HG02571 (cell line): ENCODE measurements at regions not wholly inside any gene's neighbourhood (a gene's known extent, or its start where the extent isn't known, plus 50 kb on each side); places are given as distances from the start of the nearest gene placed in this dataset.

Source experiments
- ATAC-seq: cut with Tn5 transposase; IDR thresholded peaks from one replicate; pipeline ENCODE4 v1.9.1; 2021; ENCODE audit warnings: mild to moderate bottlenecking, moderate library complexity; ENCODE audit not compliant: unreplicated experiment

DNA sequence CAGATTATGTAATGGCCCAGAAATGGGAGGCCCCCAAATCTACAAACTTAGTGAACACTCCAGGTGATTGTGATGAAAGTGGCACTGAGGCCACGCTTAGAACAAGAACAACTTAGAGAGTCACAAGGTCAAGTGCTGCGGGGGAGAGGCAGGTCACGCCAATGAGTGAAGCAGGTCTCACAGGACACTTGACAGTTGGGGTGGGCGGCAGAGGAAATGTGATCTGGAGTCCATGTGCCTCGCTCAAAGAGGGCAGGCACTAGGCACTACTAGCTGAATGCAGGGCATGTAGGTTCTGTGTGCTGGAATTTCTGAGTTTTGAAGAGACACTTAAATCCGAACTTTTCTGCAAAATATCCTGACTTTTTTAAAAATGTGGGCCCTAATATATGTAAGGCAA lies 193.2 kb upstream of the RORB start:
- ATAC-seq, result no peak

DNA sequence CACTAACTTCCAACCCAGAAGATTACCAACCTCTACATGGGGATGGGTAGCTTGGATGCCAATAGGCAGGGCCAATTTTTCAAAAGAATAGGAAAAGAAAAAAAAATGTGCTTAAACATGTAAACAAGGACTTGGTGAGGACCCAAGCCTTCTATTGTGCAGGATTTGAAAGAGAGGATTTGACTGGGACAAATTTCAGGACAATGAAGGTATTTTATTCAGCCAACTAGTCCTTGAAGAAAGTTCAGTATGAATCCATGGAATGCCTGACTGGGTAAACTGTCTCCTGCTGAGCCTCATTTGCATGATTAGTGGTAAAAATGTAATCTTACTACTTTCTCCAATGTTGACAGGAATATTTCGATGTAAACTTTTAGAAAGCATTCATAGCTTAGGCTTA lies 192.5 kb upstream of the RORB start:
- no peak for ATAC-seq

DNA sequence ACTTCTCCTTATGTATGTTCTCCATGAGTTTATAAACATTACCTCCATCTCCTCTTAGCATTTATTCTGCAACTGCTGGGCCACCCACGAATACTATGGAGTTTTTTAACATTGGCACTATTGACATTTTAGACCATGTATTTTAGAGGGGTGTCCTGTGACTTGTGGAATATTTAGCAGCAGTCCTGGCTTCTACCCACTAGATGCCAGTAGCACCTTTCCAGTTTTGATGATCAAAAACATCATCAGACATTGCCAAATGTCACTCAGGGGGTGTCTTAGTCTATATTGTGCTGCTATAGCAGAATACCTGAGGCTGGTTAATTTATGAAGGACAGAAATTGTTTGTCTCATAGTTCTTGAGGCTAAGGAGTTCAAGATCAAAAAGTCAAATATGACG lies 187.5 kb upstream of the RORB start:
- ATAC-seq, result no peak

DNA sequence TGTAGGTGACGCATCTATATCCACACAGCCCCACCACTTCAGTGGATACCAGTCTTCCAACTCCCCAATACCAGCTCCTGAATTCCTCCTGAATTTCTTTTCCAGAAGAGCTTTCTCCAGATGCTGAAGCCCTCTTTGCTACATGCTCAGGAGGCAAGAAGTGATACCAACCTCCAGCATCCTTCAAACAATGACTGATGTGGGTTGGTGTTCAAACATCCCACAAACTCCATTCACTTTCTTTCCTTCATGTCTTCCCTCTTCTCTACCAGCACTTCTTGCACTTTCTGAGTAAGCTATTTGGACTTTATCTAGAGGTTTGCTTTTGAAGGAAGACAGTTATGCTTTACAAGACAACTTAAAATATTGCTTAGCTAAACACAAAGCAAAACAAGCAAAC lies 179.9 kb upstream of the RORB start:
- ATAC-seq, result no peak

DNA sequence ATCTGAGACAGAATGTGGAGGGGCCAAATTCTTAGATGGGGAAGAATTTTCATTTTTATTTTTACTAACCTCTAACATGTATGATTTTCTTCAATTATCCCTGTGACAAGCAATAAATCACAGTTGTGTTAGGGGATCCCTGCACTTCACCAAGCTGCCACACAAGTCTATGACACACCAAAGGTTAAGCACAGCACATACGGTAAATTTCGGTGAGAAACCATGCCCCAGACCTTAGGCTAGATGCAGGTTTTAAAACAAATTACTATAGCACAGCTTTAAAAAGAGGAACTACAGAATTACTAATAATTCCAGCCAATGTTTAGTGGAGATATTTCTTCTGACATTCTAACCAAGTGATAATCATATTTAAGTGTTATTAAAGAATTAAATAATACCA lies 175.7 kb upstream of the RORB start:
- ATAC-seq, result no peak

DNA sequence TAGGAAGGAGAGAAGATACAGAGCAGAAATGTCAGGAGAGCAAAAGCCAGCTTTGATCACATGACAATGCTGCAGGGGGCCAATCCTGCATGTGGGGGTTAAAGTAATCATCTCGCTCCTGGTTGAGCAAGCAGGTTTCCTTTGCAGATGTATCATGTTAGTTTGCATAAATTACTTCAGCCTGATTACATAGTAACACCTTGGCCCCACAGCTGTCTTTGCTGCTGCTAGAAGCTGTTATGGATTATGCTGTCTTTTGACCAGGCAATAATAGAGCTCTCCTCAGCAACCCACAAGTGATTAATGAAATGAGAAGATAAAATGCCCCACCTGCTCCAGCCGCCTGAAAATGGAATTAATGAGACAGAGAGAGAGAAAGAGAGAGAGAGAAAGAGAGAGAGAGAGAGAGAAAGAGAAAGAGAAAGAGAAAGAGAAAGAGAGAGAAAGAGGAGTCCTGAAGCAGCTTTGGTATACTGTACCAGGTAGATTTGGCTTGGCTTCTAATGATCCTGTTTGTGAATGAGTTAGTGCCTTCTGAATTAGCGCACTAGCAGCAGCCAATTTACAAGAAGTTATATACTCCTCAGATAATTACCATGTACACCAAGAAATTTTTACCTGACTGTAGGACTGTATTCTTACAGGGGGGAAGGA lies 174.3 kb upstream of the RORB start:
- ATAC-seq, result no peak

DNA sequence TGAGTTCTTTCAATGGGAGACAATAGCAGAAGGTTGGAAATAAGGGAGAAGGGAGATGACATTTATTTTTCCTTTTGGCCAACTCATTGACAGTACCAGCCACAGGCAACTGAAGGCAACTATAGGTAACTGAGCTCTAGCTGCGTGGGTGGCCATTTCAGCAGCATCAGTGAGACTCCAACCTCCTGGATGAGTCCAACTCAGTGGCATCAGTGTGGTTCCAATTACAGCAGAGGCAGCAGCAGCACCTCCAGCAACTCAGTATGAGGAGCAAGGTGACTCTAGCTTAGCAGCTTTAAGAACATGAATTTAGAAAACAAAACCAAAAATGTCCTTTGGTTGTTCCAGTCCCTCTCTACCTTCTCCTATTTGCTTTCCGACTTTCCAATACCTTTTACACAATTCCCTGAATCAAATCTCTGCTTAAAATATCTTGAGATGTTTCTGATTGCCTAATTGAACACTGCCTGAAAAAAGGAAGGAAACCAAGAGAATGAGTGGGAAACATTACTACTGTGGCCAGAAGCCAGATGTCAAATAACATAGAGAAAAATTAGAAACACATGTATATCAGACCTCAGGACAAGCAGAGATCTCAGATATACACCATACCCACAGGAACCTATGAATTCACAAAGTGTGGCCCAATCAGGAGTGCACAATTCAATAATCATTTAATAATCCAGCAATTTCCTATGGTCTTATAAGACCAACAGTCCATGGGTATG lies 166.5 kb upstream of the RORB start:
- no peak for ATAC-seq

DNA sequence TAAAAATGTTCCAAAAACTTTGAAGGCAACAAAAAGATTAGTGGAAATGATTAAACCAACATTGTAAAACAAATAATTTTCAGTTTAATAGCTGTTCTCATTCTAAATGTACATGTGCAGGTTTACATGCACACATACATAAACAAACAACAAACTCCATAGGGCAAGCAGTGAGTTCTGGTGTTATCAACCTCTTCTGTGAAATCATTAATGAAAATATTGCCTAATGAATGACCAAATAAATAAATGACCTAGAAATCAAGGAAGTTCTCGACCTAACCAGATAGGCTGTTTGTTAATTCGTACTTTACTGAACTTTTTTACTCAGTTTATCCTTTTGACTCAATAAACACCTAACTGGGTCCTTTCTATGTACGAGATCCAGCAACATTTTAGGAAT lies 165.5 kb upstream of the RORB start:
- no peak for ATAC-seq

DNA sequence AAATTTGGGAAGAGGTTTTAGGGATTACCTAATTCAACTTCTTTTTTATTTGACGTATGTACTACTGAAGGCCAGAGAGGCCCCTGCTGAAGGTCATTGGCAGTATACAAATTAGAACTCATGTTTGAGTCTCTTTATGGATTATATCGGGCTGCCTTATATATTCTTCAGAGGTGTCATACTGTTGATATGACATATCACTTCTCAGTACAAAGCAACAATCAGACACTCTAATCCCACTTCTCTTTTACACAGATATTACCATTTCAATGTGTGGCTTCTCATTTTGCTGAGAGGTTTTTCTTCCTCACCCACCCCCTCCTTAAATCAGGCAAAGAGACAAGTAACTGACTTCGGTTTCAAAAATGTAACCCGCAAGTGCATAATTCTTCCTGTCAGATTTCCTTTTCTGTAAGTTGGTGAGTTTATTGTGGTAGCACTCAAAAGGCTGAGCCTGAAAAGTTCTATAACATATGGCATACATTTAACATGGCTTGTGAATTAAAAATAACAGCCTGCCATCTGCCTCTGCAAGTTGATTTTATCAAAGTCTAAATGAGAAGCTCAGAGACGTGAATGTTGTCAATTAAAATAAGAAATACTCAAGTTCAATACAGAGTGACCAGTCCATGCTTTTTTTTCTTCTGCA lies 163.6 kb upstream of the RORB start:
- no peak for ATAC-seq

DNA sequence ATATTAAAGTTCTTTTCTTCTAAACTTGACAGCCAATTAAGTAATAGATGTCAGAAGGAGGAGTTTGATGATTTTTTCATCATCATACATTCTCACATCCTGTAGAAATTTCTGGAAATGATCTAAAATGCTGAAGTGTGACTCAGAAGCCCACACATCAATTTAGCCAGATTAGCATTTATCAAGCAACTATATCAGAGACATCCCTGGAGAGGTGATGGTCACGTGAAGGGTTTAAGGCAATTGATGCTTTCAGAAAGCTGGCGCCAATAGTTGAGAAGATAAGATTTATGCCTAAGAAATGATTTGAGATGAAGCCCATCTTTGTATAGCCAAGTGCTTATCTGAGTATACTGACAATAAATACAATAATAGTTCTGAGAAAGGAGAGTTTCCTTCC lies 162.9 kb upstream of the RORB start:
- no peak for ATAC-seq

DNA sequence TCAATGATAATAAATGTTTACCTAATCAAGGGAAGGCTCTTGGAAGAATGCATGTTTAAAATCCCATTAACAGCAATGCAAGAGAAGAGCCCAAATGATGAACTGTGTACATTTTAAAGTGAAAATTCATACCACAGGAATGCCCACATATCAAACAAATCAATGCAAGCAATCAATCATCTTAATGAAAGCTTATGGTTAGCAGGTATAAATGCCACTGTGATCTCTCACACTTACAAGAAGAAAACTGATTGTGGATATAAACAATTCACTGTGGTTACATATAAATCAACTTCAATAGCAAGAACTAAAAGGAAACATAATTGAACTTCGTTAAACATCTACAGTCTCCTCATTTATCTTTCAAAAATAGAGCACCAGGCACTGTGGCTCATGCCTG lies 161.0 kb upstream of the RORB start:
- ATAC-seq, result no peak

DNA sequence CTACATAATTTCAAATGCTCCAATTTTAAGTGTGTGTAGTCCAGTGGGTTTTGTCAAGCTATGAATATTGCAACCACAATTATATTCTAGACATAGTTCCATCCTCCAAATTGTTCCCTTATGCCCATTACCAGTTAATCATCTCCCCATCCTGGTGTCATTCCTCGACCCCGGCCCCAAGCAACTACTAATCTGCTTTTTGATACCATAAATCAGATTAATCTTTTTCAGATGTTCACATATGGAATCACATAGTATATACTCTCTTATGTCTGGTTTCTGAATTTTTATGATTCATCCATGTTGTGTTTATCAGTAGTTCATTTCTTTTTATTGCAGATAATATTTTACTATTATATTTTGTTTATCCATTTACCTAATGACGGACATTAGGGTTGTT lies 148.4 kb upstream of the RORB start:
- ATAC-seq, result no peak

DNA sequence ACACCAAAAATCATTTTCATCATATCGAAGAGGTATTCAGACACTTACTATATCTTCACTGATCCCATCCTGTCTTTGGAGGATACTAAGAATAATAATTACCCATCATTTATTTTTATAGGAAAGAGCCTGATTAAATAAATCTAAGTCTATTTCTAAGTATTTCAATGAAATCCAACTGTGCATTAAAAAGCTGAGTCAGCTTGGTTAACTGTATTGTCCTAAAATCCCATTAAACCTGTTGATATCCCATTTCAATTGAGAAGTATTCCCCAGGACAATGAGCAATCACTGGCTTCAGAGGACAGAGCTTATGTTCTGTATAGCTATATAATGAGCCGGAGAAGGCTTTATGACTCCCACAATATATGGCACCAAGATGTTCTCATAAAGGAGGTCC lies 142.0 kb upstream of the RORB start:
- ATAC-seq, result no peak

DNA sequence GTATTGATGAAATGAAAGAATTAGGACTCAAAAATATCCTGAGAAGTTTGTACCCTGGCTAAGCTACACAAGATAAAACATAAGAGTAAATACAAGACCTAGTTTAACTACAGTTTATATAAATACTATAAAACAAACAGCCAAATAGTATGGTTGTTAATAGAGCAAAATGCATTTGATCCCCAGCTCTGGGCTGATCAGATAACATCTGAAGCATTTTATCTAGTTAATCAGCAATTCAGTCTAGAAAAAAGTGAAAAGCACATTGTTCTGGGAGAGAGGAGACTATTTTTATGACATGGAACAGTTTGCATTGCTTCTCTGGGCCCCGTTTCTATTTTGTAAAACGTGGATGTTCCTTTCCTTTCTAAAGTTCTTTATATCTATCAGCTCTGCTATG lies 139.6 kb upstream of the RORB start:
- ATAC-seq, result no peak

DNA sequence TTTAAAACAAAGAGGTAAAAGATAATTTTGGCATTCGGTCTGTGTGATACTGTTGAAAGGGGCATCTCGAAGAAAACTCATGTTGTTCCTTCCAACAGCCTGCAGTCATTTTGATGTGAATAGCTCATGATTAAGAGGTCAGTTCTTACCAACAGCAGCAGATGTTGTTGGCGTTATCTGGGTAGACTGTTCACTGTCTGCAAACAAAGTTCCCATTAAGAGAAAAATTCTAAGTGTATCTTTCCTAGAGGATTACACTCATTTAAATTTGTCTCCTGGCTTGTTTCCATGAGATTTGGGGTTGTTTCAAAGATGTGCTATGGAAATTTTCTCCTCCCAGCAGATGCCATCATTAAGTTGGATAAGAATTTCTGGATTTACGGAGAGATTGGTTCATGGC lies 138.2 kb upstream of the RORB start:
- ATAC-seq, result no peak

DNA sequence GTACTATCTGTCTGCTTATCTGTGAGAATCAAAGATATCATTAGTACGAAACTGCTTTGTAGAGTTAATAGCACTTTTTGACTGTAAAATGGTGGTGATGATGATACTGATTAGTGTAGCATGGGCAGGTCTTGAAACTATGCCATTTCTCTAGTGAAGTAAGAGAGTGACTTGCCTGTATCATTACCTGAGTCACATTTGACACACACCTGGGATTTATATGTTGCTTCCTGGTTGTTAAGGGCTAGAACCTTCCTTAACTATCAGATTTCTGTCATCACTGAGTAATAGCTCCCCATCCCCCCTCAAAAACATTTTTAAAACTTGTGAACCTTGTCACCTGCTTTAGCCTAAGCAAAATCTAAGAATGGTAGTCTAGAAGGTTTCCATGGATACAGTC lies 135.6 kb upstream of the RORB start:
- ATAC-seq, result no peak

DNA sequence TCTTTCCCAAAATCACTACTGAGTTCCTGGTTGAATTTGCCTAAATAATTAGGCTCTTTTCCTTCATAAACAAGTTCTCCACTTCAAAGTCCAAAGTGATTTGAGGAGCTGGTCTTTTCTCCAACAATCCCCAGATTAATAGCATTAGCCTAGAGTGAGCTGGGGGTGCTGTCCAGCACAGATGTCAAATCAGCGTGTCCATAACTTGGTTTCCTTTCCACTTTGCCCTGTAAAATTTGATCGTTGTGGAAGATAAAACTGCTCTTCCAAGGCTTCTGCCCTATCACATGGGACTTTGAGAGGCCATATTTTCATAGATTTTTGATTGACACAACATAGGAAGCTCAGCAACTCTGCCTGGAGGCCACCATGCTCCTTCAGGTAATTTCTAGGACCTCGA lies 134.7 kb upstream of the RORB start:
- ATAC-seq, result no peak

DNA sequence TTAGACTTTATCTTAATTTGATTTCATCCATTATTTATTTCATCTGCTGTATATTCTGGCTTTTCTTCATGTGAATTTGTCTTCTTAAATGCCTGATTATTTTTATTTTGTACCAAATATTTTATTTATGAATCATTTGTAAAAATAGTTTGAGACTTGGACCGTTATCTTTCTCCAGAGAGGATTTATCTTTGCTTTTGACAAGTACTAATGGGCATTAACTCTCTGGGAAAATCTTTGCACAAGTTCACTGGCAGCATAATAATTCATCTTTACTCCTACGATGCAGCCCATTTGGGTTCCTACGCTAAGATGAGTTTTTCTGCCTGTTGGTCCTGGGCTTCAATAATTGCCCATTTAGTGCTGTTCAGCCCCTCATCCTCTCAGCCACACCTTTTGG lies 131.0 kb upstream of the RORB start:
- ATAC-seq, result no peak

DNA sequence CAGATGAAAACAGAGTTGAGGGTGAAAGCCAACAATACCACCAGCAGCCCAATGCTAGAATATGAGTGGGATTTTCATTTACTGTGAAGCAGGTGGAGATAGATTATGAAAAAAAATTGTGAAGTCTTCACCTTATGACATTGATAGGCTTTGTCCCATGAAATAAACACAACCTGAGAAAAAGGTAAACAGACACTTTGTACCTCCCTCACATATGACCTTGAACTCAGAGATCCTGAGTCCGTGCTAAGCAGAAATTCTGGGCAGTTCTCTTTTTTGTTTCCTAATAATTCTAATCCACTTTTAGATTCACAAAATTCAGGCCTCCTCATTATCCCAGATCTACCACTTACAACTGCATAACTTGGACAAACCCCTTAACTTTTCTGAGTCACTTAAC lies 127.3 kb upstream of the RORB start:
- ATAC-seq, result no peak

DNA sequence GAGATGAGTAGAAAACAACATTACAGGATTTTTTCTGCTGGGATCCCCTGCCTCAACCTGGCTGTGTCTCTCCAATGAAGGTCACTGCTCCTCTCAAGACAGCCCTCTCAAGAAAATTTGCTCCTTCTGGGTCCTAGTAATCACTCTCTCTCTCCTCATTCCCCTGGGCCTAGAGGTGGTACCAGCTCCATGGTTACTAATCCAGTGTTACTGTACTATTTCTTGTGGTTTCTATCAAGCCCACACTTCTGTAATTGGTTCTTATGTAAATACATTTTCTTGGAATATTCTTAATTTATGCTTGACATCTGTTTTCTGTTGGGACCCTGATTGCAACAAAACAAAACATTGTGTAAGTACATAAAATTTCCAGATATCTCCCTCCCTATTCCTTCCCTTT lies 123.8 kb upstream of the RORB start:
- no peak for ATAC-seq

DNA sequence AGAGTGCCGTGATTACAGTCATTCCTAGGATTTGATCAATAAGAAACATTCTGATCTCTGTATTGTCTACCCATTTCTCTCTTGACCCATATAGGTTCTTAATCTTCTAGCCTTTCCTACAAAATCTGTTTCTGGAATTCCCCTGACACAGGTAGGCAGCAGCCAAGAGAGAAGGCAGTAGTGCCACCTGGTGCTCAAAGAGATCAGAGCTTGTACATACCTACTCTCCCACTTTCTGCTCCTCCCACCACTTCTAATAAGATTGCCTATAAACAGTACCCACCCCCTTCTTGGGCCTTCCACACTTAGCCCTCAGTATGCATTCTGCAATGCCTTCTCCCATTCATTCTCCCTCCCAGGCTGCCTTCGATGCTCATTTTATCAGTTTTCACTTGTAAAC lies 117.4 kb upstream of the RORB start:
- ATAC-seq, result no peak

DNA sequence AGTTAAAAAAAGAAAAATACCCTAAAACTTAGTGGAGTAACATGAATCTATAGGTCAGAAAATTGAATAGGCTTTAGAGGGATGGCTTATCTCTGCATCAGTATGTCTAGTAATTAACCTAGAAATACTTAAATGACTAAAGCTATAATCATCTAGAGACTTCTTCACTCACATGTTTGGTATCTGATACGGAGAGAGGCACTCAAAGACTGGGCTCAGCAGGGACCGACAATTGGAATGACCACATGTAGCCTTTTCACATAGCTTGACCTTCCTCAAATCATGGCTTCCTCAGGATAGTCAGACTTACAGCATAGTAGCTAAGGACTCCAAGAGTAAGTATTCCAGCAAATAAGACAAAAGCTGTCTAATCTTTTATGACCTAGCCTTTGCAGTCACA lies 105.3 kb upstream of the RORB start:
- no peak for ATAC-seq

DNA sequence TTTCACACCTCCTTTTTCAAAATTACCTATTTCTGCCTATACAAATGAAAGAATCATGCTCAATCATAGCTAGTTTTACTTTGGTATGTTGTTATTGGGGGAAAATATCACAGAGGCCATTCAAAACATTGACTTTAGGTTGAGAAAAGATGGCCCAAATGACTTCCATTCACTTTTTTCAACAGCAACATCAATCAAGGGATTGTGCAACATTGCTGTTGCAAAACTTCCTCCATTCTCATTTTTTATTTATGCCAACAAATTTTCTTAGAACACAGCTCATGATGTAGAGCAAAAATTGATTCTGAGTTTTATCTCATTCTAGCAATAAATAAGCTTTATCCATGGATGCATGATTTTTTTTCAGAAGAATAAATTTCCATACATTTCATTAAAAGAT lies 93.6 kb upstream of the RORB start:
- no peak for ATAC-seq
